ENCODE measurements at regions not wholly inside any gene's neighbourhood (a gene's known extent, or its start where the extent isn't known, plus 50 kb on each side); places are given as distances from the start of the nearest gene placed in this dataset.
"Not testable (repeated sequence)": the region's sequence is repeated elsewhere in the genome, so short reads cannot be mapped to it uniquely, and the experiment has no call there.

DNA sequence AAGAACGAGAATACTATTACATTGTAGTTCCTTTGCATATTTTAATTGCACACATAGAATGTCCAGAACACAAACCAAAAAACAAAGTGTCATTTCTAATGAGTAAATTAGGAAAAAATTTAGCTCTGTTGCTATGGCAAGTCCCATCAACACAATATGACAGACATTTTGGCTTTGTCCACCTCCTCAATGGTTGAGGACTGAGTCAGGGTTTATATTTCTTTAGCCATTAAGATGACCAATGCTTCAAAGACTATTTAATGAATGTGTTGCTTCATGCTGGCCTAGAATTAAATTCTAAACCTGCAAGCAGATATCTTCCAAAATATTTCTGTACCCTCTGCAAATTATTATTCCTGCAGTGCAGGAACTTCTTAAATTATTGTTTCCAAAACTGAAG lies 719.2 kb downstream of the NTRK3 start:
- DNase-seq (ENCODE audit: low read depth in 2 of 2) = no peak

GRCh38 chr15:87533637-87534036 lies 722.9 kb downstream of the NTRK3 start:
- not testable (repeated sequence) for DNase-seq (ENCODE audit: low read depth in 2 of 2)

DNA sequence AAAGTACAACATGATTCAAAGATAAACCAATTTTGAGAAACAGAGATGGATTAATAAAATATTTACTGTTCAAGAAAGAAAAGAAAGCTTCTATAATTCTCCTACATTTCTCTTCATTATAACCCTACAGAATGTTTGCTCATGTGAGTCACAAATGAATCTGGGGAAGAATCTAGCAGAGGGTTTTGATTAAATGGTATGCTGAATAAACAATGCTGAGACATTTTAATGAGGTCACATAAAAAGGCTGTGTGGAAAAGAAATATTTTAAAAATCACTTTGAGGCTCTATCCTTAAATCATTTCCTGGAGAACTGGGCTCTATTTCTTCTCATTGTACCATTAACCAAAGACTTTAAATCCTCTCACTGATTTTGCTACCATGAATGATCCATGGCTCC lies 727.7 kb downstream of the NTRK3 start:
- DNase-seq (ENCODE audit: low read depth in 2 of 2) = no peak

DNA sequence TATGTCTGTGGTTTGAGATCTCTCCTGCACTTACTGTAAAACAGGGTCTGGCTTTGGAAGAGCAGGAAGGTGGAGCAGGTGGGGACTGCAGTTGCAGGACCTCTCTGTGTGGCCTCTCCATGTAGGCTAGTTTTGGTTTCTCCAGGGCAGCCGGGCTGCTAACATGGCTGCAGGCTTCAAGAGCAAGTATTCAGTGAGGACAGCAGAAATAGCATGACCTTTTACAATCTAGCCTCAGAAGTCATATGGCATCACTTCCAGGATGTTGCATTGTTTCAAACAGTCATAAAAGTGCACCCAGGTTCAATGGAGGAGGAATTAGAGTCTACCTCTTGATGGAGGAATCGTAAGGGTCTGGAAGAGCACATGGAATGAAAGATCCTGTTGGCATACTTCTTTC lies 728.7 kb downstream of the NTRK3 start:
- DNase-seq (ENCODE audit: low read depth in 2 of 2) = no peak

GRCh38 chr15:87527416-87527815 lies 729.1 kb downstream of the NTRK3 start:
- no peak for DNase-seq (ENCODE audit: low read depth in 2 of 2)

DNA sequence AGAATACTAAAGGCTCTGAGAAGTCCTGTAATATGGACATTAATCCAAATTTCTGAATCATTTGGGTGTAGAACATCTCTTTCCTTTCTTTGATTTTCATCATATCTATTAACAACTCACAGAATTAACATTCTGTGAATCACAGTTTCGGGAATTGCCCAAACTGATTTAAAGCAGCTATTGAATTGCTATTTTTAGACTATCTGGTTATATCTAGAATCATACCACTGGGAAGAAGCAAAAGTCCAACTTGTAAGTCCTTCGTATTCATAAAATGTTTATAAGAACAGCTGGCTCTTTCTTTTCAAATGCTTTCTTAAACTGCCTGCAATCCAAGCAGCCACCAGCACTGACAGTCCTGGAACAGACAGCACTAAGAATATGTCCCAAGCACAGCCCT lies 733.0 kb downstream of the NTRK3 start:
- no peak for DNase-seq (ENCODE audit: low read depth in 2 of 2)

GRCh38 chr15:87522997-87523396 lies 733.5 kb downstream of the NTRK3 start:
- DNase-seq (ENCODE audit: low read depth in 2 of 2) = no peak

DNA sequence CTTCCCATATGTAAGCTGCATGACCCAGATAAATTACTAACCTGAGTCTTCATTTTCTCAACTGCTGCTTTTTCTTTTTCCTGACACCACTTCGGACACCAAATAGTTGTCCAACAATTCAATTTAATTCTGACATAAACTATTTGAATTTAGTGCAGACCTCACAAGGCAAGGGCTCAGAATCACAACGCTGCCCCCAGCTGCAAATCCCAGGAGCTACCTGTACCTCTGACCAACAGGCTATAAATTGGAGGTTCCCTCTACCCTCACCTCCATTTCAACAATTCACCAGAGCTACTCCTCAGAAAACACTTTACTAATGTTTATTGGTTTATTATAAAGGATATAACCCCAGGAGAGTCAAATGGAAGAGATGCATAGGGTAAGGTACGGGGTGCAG lies 737.6 kb downstream of the NTRK3 start:
- DNase-seq (ENCODE audit: low read depth in 2 of 2) = no peak

- DNase-seq (ENCODE audit: low read depth in 2 of 2) = no peak
Observed at GRCh38 chr15:87508086-87508485, 748.5 kb downstream of the NTRK3 start.

DNA sequence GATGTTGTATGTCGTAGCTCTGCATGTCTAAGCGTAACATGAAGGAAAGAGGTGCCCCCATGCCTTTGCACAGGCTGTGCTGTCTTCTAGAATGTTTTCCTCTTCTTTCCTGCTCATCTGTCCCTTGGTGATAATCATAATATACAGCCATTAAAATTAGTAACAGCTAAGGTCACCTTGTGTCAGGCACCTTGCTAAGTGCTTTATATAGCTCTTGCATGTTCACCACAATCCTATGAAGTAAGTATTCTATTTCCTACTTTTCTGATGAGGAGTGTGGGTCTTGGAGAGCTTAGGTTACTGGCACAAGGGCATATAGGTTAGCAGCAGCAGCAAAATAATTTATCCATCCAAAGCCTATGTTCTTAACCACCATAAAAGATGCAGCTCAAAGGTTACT lies 754.4 kb downstream of the NTRK3 start:
- no peak for DNase-seq (ENCODE audit: low read depth in 2 of 2)

- DNase-seq (ENCODE audit: low read depth in 2 of 2) = no peak
Observed at GRCh38 chr15:87500240-87500639, 756.3 kb downstream of the NTRK3 start.

GRCh38 chr15:87498560-87498959 lies 758.0 kb downstream of the NTRK3 start:
- DNase-seq (ENCODE audit: low read depth in 2 of 2) = no peak

GRCh38 chr15:87496795-87497194 lies 759.7 kb downstream of the NTRK3 start:
- no peak for DNase-seq (ENCODE audit: low read depth in 2 of 2)

DNA sequence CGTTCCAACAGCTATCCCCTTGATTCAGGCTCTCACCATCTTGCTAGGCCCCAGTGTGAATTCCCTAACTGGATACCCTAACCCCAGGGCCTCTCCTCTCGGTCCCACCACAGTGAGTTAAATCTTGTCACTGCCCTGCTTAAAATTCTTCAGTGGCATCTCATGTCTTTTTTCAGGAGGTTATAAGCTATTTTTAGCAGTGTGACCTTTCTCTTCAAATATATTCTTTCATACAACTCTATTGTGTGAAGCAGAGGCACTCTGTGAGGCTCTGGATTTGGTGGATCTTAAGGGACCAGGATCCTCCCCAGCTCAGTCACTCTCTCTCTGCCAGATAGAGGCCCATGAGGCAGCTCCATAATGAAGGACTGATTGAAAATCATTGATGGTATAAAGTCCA lies 760.4 kb downstream of the NTRK3 start:
- DNase-seq (ENCODE audit: low read depth in 2 of 2) = no peak

DNA sequence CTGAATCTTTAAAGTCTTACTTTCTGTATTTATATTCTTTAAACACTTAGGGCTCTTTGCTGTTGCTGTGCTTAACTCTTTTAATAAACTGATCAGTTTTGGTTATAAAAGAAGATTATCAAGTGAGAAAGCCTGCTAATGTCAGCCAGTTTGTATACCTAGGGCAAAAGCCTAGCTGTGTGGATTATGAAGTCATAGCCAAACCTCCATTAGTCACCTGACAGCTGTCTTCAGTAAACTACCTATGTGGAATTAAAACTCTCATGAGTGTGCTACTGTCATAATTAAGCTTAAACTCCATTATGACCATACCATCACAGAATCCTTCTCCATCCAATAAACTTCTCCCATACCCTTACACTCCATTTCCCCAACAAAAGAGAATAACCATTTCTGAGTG lies 762.7 kb downstream of the NTRK3 start:
- DNase-seq (ENCODE audit: low read depth in 2 of 2) = no peak

GRCh38 chr15:87492321-87492720 lies 764.2 kb downstream of the NTRK3 start:
- DNase-seq (ENCODE audit: low read depth in 2 of 2) = no peak

- no peak for DNase-seq (ENCODE audit: low read depth in 2 of 2)
Observed at GRCh38 chr15:87490666-87491065, 765.9 kb downstream of the NTRK3 start.

- no peak for DNase-seq (ENCODE audit: low read depth in 2 of 2)
Observed at GRCh38 chr15:87489902-87490665, 766.5 kb downstream of the NTRK3 start.

DNA sequence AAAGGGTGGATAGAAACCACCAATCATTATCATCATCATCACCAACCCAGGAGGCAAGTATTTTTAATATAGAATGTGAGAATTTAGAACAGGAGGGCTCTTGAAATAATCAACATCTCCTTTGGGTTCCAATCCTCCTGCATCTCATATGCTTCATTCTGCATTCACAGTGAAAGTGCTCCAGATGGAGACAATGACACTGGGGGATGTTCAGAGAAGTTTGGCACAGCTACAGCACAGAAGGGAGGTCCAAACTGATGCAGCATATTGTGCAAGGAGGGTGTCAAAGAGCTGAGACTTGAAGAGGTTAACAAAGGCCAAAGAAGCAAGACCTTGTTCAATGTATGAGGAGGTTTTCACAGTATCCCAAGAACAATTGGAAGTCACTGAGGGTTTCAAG lies 767.1 kb downstream of the NTRK3 start:
- DNase-seq (ENCODE audit: low read depth in 2 of 2) = no peak

GRCh38 chr15:87487484-87487883 lies 769.1 kb downstream of the NTRK3 start:
- DNase-seq (ENCODE audit: low read depth in 2 of 2) = no peak

- no peak for DNase-seq (ENCODE audit: low read depth in 2 of 2)
Observed at GRCh38 chr15:87483468-87483867, 773.1 kb downstream of the NTRK3 start.

DNA sequence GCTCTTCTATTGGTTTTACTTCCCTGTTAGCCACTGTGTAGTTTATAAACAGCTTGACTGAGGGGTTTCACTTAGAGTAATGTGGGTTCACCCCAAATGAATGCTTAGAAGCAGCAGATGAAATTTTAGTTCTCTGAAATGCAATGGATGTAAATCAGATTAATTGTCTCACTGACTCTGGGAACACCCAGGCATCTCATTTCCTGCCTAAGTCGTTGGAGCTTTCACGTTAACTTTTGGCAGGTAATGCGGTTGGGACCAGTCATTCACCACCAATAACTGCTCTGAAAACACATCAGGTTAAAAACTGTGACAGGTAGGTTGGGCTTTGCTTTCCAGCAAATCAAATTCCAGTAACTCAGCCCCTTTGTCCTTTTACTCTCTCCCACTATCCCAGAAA lies 775.4 kb downstream of the NTRK3 start:
- DNase-seq (ENCODE audit: low read depth in 2 of 2) = no peak

DNA sequence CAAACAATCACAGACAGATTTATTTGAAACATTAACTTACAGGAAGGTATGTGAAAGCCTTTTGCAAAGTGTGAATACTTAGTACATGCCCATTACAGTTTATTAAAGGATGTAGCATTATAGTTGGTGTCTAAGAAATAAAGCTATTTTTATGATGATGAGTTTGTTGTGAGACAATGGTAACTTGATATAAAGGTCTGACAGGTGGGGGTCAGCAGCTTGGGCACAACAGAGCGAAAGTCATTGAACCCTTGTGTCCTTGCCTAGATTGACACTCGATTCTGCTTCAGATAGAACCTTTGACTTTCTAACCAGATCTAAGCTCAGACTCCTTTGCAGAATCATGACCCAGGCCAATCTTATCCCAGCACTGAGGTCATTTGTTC lies 777.9 kb downstream of the NTRK3 start:
- DNase-seq (ENCODE audit: low read depth in 2 of 2) = no peak
